Activated CD4-positive, alpha-beta T cell treated with anti-CD3 and anti-CD28 coated beads, Interleukin-2, amount 50 U/mL, for 48 hours (primary cell): ENCODE measurements at regions not wholly inside any gene's neighbourhood (a gene's known extent, or its start where the extent isn't known, plus 50 kb on each side); places are given as distances from the start of the nearest gene placed in this dataset.
"Not testable (repeated sequence)": the region's sequence is repeated elsewhere in the genome, so short reads cannot be mapped to it uniquely, and the experiment has no call there.

Source experiments
- DNase-seq, 2 experiments: peaks; one replicate each; pipeline ENCODE4 v3.0.0-alpha.2; 2020

- DNase-seq, result no peak
These were observed 72.5 kb downstream of the RRAGC start for GRCh38 chr1:38787041-38787440.

GRCh38 chr1:38786040-38786436 is 73.5 kb downstream of the RRAGC start:
- no peak for DNase-seq

GRCh38 chr1:38785285-38786039 is 74.1 kb downstream of the RRAGC start:
- DNase-seq, result no peak

- no peak for DNase-seq
These were observed 74.9 kb downstream of the RRAGC start for GRCh38 chr1:38784452-38785284.

GRCh38 chr1:38783640-38784229 is 75.8 kb downstream of the RRAGC start:
- no peak for DNase-seq

- no peak for DNase-seq
These were observed 77.5 kb downstream of the RRAGC start for GRCh38 chr1:38781872-38782617.

- no peak for DNase-seq
These were observed 79.4 kb downstream of the RRAGC start for GRCh38 chr1:38780133-38780532.

- DNase-seq, result no peak
These were observed 80.1 kb downstream of the RRAGC start for GRCh38 chr1:38779491-38779890.

- no peak for DNase-seq
These were observed 81.1 kb downstream of the RRAGC start for GRCh38 chr1:38778521-38778920.

GRCh38 chr1:38778051-38778450 is 81.5 kb downstream of the RRAGC start:
- no peak for DNase-seq

GRCh38 chr1:38777464-38777957 is 82.1 kb downstream of the RRAGC start:
- no peak for DNase-seq

- DNase-seq, result no peak
These were observed 83.0 kb downstream of the RRAGC start for GRCh38 chr1:38776466-38777065.

- no peak for DNase-seq
These were observed 84.3 kb downstream of the RRAGC start for GRCh38 chr1:38775175-38775845.

GRCh38 chr1:38773483-38773882 is 86.1 kb downstream of the RRAGC start:
- DNase-seq, result no peak

GRCh38 chr1:38772953-38773352 is 86.6 kb downstream of the RRAGC start:
- DNase-seq, result no peak

- no peak for DNase-seq
These were observed 87.5 kb downstream of the RRAGC start for GRCh38 chr1:38772026-38772425.

GRCh38 chr1:38770516-38771173 is 88.9 kb downstream of the RRAGC start:
- not testable (repeated sequence) for DNase-seq

- no peak for DNase-seq
These were observed 93.4 kb downstream of the RRAGC start for GRCh38 chr1:38766125-38766524.

GRCh38 chr1:38763121-38763520 is 96.5 kb downstream of the RRAGC start:
- DNase-seq, result no peak

- no peak for DNase-seq
These were observed 99.0 kb downstream of the RRAGC start for GRCh38 chr1:38760562-38760961.

GRCh38 chr1:38758820-38759219 is 100.8 kb downstream of the RRAGC start:
- DNase-seq, result no peak
